ENCODE measurements at regions not wholly inside any gene's neighbourhood (a gene's known extent, or its start where the extent isn't known, plus 50 kb on each side); places are given as distances from the start of the nearest gene placed in this dataset.

- H2AFZ ChIP-seq (ENCODE audit: low read length), result no peak overlapping the region
- no peak for DNase-seq
- no peaks in the 10 kb centered on the region for H3K23me2 ChIP-seq (ENCODE audit: insufficient read length, low read depth, low read length, poor library complexity, severe bottlenecking)
- H3K79me1 ChIP-seq (ENCODE audit: insufficient read depth, low read depth, low read length, poor library complexity, severe bottlenecking), result peaks cover 6% of the 10 kb centered on the region
- TF ChIP-seq, protein P1, sequence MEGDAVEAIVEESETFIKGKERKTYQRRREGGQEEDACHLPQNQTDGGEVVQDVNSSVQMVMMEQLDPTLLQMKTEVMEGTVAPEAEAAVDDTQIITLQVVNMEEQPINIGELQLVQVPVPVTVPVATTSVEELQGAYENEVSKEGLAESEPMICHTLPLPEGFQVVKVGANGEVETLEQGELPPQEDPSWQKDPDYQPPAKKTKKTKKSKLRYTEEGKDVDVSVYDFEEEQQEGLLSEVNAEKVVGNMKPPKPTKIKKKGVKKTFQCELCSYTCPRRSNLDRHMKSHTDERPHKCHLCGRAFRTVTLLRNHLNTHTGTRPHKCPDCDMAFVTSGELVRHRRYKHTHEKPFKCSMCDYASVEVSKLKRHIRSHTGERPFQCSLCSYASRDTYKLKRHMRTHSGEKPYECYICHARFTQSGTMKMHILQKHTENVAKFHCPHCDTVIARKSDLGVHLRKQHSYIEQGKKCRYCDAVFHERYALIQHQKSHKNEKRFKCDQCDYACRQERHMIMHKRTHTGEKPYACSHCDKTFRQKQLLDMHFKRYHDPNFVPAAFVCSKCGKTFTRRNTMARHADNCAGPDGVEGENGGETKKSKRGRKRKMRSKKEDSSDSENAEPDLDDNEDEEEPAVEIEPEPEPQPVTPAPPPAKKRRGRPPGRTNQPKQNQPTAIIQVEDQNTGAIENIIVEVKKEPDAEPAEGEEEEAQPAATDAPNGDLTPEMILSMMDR (conservative IDR thresholded peaks at IDR 0.05), result no peak
- no peaks in the 10 kb centered on the region for H4K20me1 ChIP-seq (ENCODE audit: control insufficient read depth, insufficient read depth, insufficient read length)
- no peak overlapping the region for H2BK15ac ChIP-seq (ENCODE audit: low read depth, low read length)
- no peak overlapping the region for H3K4ac ChIP-seq (ENCODE audit: low read depth, low read length)
- no peaks in the 10 kb centered on the region for H3K27me3 ChIP-seq (ENCODE audit: insufficient read depth, low read length)
- no CpG with 5 or more reads among the region's 1 CpG for WGBS (ENCODE audit: extremely low coverage, insufficient read length, low lambda C conversion rate)
- H2BK20ac ChIP-seq (ENCODE audit: low read depth, low read length, poor library complexity, severe bottlenecking), result no peak overlapping the region
- no peak overlapping the region for H4K5ac ChIP-seq (ENCODE audit: insufficient read length, low read depth, low read length)
- peaks cover 0 to 1% (median 0%) of the 10 kb centered on the region in 3 experiments; a peak in 1 of 7 replicates for H3K36me3 Mint-ChIP-seq (ENCODE audit: insufficient read depth in 1 of 3, low read depth in 3 of 3)
- no peak overlapping the region for H3K14ac ChIP-seq (ENCODE audit: insufficient read depth, low read length)
- H3K9me3 Mint-ChIP-seq, result no peaks in the 10 kb centered on the region; a peak in 2 of 5 replicates
- no peak overlapping the region for H3K18ac ChIP-seq (ENCODE audit: insufficient read length, low read depth, low read length)
- peak overlapping the region in 1 of 3 experiments; percentile 53; a peak in 1 of 7 replicates for H3K27ac Mint-ChIP-seq
- no peak overlapping the region for H3K4me2 ChIP-seq (ENCODE audit: insufficient read depth, insufficient read length, low read length)
- H2BK12ac ChIP-seq (ENCODE audit: insufficient read length, low read depth, low read length), result no peak overlapping the region
- H3K9me3 ChIP-seq (ENCODE audit: control insufficient read depth, low read depth, low read length), result no peaks in the 10 kb centered on the region
- no peak overlapping the region for H4K91ac ChIP-seq (ENCODE audit: insufficient read length, low read depth, low read length)
- no peak overlapping the region for H3K27ac ChIP-seq (ENCODE audit: insufficient read length, low read depth, low read length)
- H2BK5ac ChIP-seq (ENCODE audit: insufficient read length, low read length), result no peak overlapping the region
- no peak overlapping the region for H3K56ac ChIP-seq (ENCODE audit: insufficient read length, low read depth, low read length)
- H3K9ac ChIP-seq (ENCODE audit: extremely low read depth, insufficient read length, low read length), result no peak overlapping the region
- peaks cover 8% of the 10 kb centered on the region; the same call in 1 of the 2 replicates for H3K4me1 ChIP-seq (ENCODE audit: insufficient read depth, low read length)
- no peak overlapping the region for H3T11ph ChIP-seq (ENCODE audit: low read length)
- H3K79me2 ChIP-seq (ENCODE audit: insufficient read depth, low read length), result peaks cover 2% of the 10 kb centered on the region; the same call in 1 of the 2 replicates
- no peak overlapping the region for H2AK5ac ChIP-seq (ENCODE audit: insufficient read length, low read length)
- no peak overlapping the region for H3K23ac ChIP-seq (ENCODE audit: insufficient read length, low read depth, low read length)
- H4K8ac ChIP-seq (replicated peaks; ENCODE audit: insufficient read length, low read depth, low read length), result no peak overlapping the region
- no peak overlapping the region for H2BK120ac ChIP-seq (ENCODE audit: low read depth, low read length, poor library complexity, severe bottlenecking)
- H3K4me3 Mint-ChIP-seq, result no peak overlapping the region
- no peaks in the 10 kb centered on the region for H3K27me3 Mint-ChIP-seq (ENCODE audit: low read depth)
- peaks cover 38 to 52% of the 10 kb centered on the region in 2 experiments for H3K4me1 Mint-ChIP-seq
Observed at GRCh38 chr11:92332986-92333385, 108.4 kb downstream of the FAT3 start.
